ENCODE measurements at regions not wholly inside any gene's neighbourhood (a gene's known extent, or its start where the extent isn't known, plus 50 kb on each side); places are given as distances from the start of the nearest gene placed in this dataset.
"Not testable (repeated sequence)": the region's sequence is repeated elsewhere in the genome, so short reads cannot be mapped to it uniquely, and the experiment has no call there.

GRCh38 chr7:106713452-106713851 lies 52.5 kb upstream of the CCDC71L start:
- TF ChIP-seq CTCF (IDR thresholded peaks at IDR 0.05; ENCODE audit: insufficient read depth, low read depth, low read length); EZH2 (IDR thresholded peaks at IDR 0.05; ENCODE audit: insufficient read depth, low read length): not testable (repeated sequence)
